ENCODE measurements at regions not wholly inside any gene's neighbourhood (a gene's known extent, or its start where the extent isn't known, plus 50 kb on each side); places are given as distances from the start of the nearest gene placed in this dataset.

DNA sequence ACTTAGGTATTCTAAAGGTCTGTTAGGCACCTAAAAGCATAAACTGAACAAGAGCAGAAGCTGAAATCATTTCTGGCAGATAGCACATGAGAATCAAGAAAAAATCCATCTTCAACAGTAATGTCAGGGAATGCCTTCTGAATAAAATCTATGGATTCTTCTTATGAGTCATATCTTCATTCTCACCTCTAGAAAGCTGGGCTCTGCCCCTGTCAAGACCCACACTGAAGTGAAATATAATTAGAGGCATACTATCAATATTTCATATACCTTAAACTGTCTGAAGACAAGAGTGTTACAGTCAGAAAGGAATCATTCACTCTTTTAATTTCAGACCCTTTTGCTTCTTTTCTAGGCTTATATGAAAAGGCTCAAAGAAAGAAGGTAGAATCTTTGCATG lies 485.8 kb upstream of the PTCHD4 start:
- TF ChIP-seq, protein P1, sequence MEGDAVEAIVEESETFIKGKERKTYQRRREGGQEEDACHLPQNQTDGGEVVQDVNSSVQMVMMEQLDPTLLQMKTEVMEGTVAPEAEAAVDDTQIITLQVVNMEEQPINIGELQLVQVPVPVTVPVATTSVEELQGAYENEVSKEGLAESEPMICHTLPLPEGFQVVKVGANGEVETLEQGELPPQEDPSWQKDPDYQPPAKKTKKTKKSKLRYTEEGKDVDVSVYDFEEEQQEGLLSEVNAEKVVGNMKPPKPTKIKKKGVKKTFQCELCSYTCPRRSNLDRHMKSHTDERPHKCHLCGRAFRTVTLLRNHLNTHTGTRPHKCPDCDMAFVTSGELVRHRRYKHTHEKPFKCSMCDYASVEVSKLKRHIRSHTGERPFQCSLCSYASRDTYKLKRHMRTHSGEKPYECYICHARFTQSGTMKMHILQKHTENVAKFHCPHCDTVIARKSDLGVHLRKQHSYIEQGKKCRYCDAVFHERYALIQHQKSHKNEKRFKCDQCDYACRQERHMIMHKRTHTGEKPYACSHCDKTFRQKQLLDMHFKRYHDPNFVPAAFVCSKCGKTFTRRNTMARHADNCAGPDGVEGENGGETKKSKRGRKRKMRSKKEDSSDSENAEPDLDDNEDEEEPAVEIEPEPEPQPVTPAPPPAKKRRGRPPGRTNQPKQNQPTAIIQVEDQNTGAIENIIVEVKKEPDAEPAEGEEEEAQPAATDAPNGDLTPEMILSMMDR (IDR thresholded peaks at IDR 0.05) = no peak
- no peak for TF ChIP-seq POLR2A (IDR thresholded peaks at IDR 0.05)
